ENCODE measurements at regions not wholly inside any gene's neighbourhood (a gene's known extent, or its start where the extent isn't known, plus 50 kb on each side); places are given as distances from the start of the nearest gene placed in this dataset.
"Not testable (repeated sequence)": the region's sequence is repeated elsewhere in the genome, so short reads cannot be mapped to it uniquely, and the experiment has no call there.

- Mint-ChIP-seq H3K9me3 (peaks cover 0 to 8% of the 10 kb centered on the region in 2 donors), H3K4me3 (no peak overlapping the region)
- DNase-seq: no peak
Observed at GRCh38 chr3:191518861-191519260, 57.9 kb downstream of the PYDC2 start.

GRCh38 chr3:191521055-191521454 lies 60.1 kb downstream of the PYDC2 start:
- Mint-ChIP-seq H3K4me1 (no peaks in the 10 kb centered on the region), H3K4me3 (no peak overlapping the region), H3K27me3 (no peaks in the 10 kb centered on the region), H3K27ac (no peak overlapping the region), H3K9me3 (peaks cover 5 to 8% of the 10 kb centered on the region in 2 donors)
- DNase-seq (no peak), ATAC-seq (no peak)

More at GRCh38 chr3:191518861-191519260, 57.9 kb downstream of the PYDC2 start:
- H3K4me1 Mint-ChIP-seq: no peaks in the 10 kb centered on the region
- no peak for ATAC-seq
- H3K27ac Mint-ChIP-seq: no peak overlapping the region
- H3K27me3 Mint-ChIP-seq: no peaks in the 10 kb centered on the region

- no peaks in the 10 kb centered on the region for H3K27me3 Mint-ChIP-seq
- DNase-seq: no peak
- ATAC-seq: no peak
- H3K4me3 Mint-ChIP-seq: no peak overlapping the region
- H3K27ac Mint-ChIP-seq: no peak overlapping the region
- H3K4me1 Mint-ChIP-seq: no peaks in the 10 kb centered on the region
- H3K9me3 Mint-ChIP-seq: peaks cover 5 to 8% of the 10 kb centered on the region in 2 donors
Observed at GRCh38 chr3:191523148-191523547, 62.2 kb downstream of the PYDC2 start.

GRCh38 chr3:191528589-191528988 lies 67.6 kb downstream of the PYDC2 start:
- DNase-seq: no peak
- Mint-ChIP-seq H3K4me3 (no peak overlapping the region), H3K4me1 (no peaks in the 10 kb centered on the region), H3K27me3 (no peaks in the 10 kb centered on the region), H3K9me3 (peaks cover 0 to 5% of the 10 kb centered on the region in 2 donors), H3K27ac (no peak overlapping the region)
- no peak for ATAC-seq

GRCh38 chr3:191529992-191530391 lies 69.0 kb downstream of the PYDC2 start:
- no peaks in the 10 kb centered on the region for H3K9me3 Mint-ChIP-seq
- no peak for ATAC-seq
- H3K27me3 Mint-ChIP-seq: no peaks in the 10 kb centered on the region
- DNase-seq: no peak
- H3K4me1 Mint-ChIP-seq: no peaks in the 10 kb centered on the region
- H3K27ac Mint-ChIP-seq: no peak overlapping the region
- no peak overlapping the region for H3K4me3 Mint-ChIP-seq

GRCh38 chr3:191531434-191531972 lies 70.5 kb downstream of the PYDC2 start:
- ATAC-seq: no peak
- DNase-seq: no peak
- no peak overlapping the region for H3K4me3 Mint-ChIP-seq

GRCh38 chr3:191543018-191543417 lies 82.1 kb downstream of the PYDC2 start:
- Mint-ChIP-seq H3K4me1 (no peaks in the 10 kb centered on the region), H3K27me3 (no peaks in the 10 kb centered on the region), H3K4me3 (no peak overlapping the region), H3K27ac (no peak overlapping the region), H3K9me3 (peaks cover 13 to 27% of the 10 kb centered on the region in 2 donors)
- ATAC-seq (no peak), DNase-seq (no peak)

More at GRCh38 chr3:191531434-191531972, 70.5 kb downstream of the PYDC2 start:
- Mint-ChIP-seq H3K27me3 (no peaks in the 10 kb centered on the region), H3K4me1 (no peaks in the 10 kb centered on the region), H3K27ac (no peak overlapping the region), H3K9me3 (no peaks in the 10 kb centered on the region)

GRCh38 chr3:191543897-191544296 lies 82.9 kb downstream of the PYDC2 start:
- Mint-ChIP-seq H3K9me3 (peaks cover 21 to 33% of the 10 kb centered on the region in 2 donors), H3K27me3 (no peaks in the 10 kb centered on the region), H3K4me1 (no peaks in the 10 kb centered on the region), H3K27ac (no peak overlapping the region), H3K4me3 (no peak overlapping the region)
- DNase-seq: no peak
- no peak for ATAC-seq

- ATAC-seq (no peak), DNase-seq (no peak)
- Mint-ChIP-seq H3K27ac (no peak overlapping the region), H3K4me3 (no peak overlapping the region), H3K27me3 (no peaks in the 10 kb centered on the region), H3K9me3 (peaks cover 17 to 28% of the 10 kb centered on the region in 2 donors), H3K4me1 (no peaks in the 10 kb centered on the region)
Observed at GRCh38 chr3:191549357-191549756, 88.4 kb downstream of the PYDC2 start.

GRCh38 chr3:191555037-191555436 lies 94.1 kb downstream of the PYDC2 start:
- H3K27me3 Mint-ChIP-seq: no peaks in the 10 kb centered on the region

GRCh38 chr3:191557322-191557721 lies 96.4 kb downstream of the PYDC2 start:
- H3K27ac Mint-ChIP-seq: no peak overlapping the region
- peaks cover 4 to 9% of the 10 kb centered on the region in 2 donors for H3K9me3 Mint-ChIP-seq
- H3K4me1 Mint-ChIP-seq: no peaks in the 10 kb centered on the region
- ATAC-seq (no peak), DNase-seq (no peak)
- no peaks in the 10 kb centered on the region for H3K27me3 Mint-ChIP-seq
- no peak overlapping the region for H3K4me3 Mint-ChIP-seq

More at GRCh38 chr3:191555037-191555436, 94.1 kb downstream of the PYDC2 start:
- Mint-ChIP-seq H3K4me1 (no peaks in the 10 kb centered on the region), H3K9me3 (no peaks in the 10 kb centered on the region), H3K27ac (no peak overlapping the region), H3K4me3 (no peak overlapping the region)
- DNase-seq (no peak), ATAC-seq (no peak)

GRCh38 chr3:191563722-191564121 lies 102.8 kb downstream of the PYDC2 start:
- Mint-ChIP-seq H3K9me3 (peaks cover 13 to 25% of the 10 kb centered on the region in 2 donors), H3K4me1 (no peaks in the 10 kb centered on the region)

GRCh38 chr3:191566469-191566868 lies 105.5 kb downstream of the PYDC2 start:
- Mint-ChIP-seq H3K9me3 (peaks cover 12 to 20% of the 10 kb centered on the region in 2 donors), H3K4me1 (no peaks in the 10 kb centered on the region), H3K4me3 (no peak overlapping the region), H3K27me3 (no peaks in the 10 kb centered on the region), H3K27ac (no peak overlapping the region)
- DNase-seq (no peak), ATAC-seq (no peak)

More at GRCh38 chr3:191563722-191564121, 102.8 kb downstream of the PYDC2 start:
- Mint-ChIP-seq H3K4me3 (no peak overlapping the region), H3K27ac (no peak overlapping the region), H3K27me3 (no peaks in the 10 kb centered on the region)
- ATAC-seq: no peak
- no peak for DNase-seq

GRCh38 chr3:191568206-191568605 lies 107.2 kb downstream of the PYDC2 start:
- Mint-ChIP-seq H3K27ac (no peak overlapping the region), H3K9me3 (peaks cover 13 to 23% of the 10 kb centered on the region in 2 donors), H3K4me3 (no peak overlapping the region), H3K4me1 (no peaks in the 10 kb centered on the region), H3K27me3 (no peaks in the 10 kb centered on the region)
- ATAC-seq: no peak
- DNase-seq: no peak

- Mint-ChIP-seq H3K27ac (no peak overlapping the region), H3K27me3 (no peaks in the 10 kb centered on the region), H3K4me3 (no peak overlapping the region), H3K4me1 (no peaks in the 10 kb centered on the region), H3K9me3 (no peaks in the 10 kb centered on the region)
- ATAC-seq: no peak
- DNase-seq: no peak
Observed at GRCh38 chr3:191592105-191592504, 131.1 kb downstream of the PYDC2 start.

- Mint-ChIP-seq H3K4me1 (no peaks in the 10 kb centered on the region), H3K9me3 (no peaks in the 10 kb centered on the region), H3K4me3 (no peak overlapping the region), H3K27ac (no peak overlapping the region), H3K27me3 (no peaks in the 10 kb centered on the region)
- ATAC-seq (no peak), DNase-seq (no peak)
Observed at GRCh38 chr3:191593486-191593885, 132.5 kb downstream of the PYDC2 start.

- H3K9me3 Mint-ChIP-seq: peaks cover 11% of the 10 kb centered on the region in 2 donors
- not testable (repeated sequence) for ATAC-seq, H3K27me3 Mint-ChIP-seq, DNase-seq, H3K4me1 Mint-ChIP-seq, H3K27ac Mint-ChIP-seq, H3K4me3 Mint-ChIP-seq
Observed at GRCh38 chr3:191615511-191615910, 154.5 kb downstream of the PYDC2 start.

Data from stimulated activated naive CD8-positive, alpha-beta T cell treated with anti-CD3 and anti-CD28 coated beads, Interleukin-15, amount 100 ng/mL, for 72 hours (primary cell).